KMS-11 (cell line): ENCODE measurements at regions not wholly inside any gene's neighbourhood (a gene's known extent, or its start where the extent isn't known, plus 50 kb on each side); places are given as distances from the start of the nearest gene placed in this dataset.

ENCODE experiments used
- H2AFZ ChIP-seq: fragments of 200-600 bp; sonication (generic); 2 replicates; pipeline ENCODE4 v1.6.1; 2016; ENCODE audit warnings: antibody characterized with exemption, mixed run types, low read depth
- H3K27ac ChIP-seq: fragments of 200-600 bp; sonication (generic); 2 replicates; pipeline ENCODE4 v1.6.1; 2016; ENCODE audit warnings: mild to moderate bottlenecking, mixed run types
- H3K27me3 ChIP-seq: fragments of 200-600 bp; sonication (generic); 2 replicates; pipeline ENCODE4 v1.6.1; 2017; ENCODE audit warnings: mild to moderate bottlenecking, low read depth, mixed run types, moderate library complexity; ENCODE audit not compliant: insufficient read depth
- H3K36me3 ChIP-seq: fragments of 200-600 bp; sonication (generic); 2 replicates; pipeline ENCODE4 v1.6.1; 2017; ENCODE audit warnings: mild to moderate bottlenecking, mixed run types; ENCODE audit not compliant: insufficient read depth
- H3K4me1 ChIP-seq: fragments of 200-600 bp; sonication (generic); 2 replicates; pipeline ENCODE4 v1.6.1; 2016; ENCODE audit warnings: mild to moderate bottlenecking, low read depth, mixed run types; ENCODE audit not compliant: poor library complexity, severe bottlenecking
- H3K4me2 ChIP-seq: fragments of 200-600 bp; sonication (generic); 2 replicates; pipeline ENCODE4 v1.7.0; 2016; ENCODE audit warnings: mild to moderate bottlenecking, mixed run types
- H3K4me3 ChIP-seq: fragments of 200-600 bp; sonication (generic); IDR thresholded peaks from 2 replicates; pipeline ENCODE4 v1.6.1; 2017; ENCODE audit warnings: low read depth, low read length, mixed read lengths; ENCODE audit not compliant: insufficient read depth
- H3K79me2 ChIP-seq: fragments of 200-600 bp; sonication (generic); 2 replicates; pipeline ENCODE4 v1.6.1; 2016; ENCODE audit warnings: low read depth, mixed run types; ENCODE audit not compliant: insufficient read depth
- H3K9ac ChIP-seq: fragments of 200-600 bp; sonication (generic); 2 replicates; pipeline ENCODE4 v1.6.1; 2016; ENCODE audit warnings: mild to moderate bottlenecking, mixed run types
- H4K20me1 ChIP-seq: fragments of 200-600 bp; sonication (generic); 2 replicates; pipeline ENCODE4 v1.6.1; 2016; ENCODE audit warnings: mild to moderate bottlenecking, mixed run types; ENCODE audit not compliant: insufficient read depth
- CTCF ChIP-seq: fragments of 200-600 bp; sonication (generic); conservative IDR thresholded peaks from 2 replicates; pipeline ENCODE4 v1.6.1; 2017; ENCODE audit warnings: low read depth, mild to moderate bottlenecking, antibody characterized with exemption, low read length, moderate library complexity, mixed read lengths

DNA sequence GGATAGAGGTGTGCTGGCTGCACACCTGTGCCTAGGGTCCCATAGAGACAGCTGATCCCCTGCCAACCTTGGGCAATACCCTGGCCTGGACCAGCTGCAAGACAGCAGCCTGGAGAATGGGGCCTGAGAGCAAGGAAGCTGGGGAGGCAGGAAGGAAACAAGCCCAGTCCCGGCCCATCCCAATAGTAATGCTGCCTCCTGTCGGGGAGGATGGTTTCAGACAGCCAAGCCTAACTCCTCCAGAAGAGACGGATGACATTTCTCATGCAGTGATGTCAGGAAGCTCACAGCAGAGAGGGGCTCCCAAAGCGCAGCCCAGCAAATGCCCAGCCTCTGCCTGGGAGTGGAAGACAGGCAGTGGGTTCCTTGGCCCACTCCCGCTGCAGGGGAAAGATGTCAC lies 408.8 kb downstream of the OCA2 start:
- H2AFZ ChIP-seq: no peak overlapping the region
- no peak overlapping the region for H3K4me2 ChIP-seq
- H4K20me1 ChIP-seq: no peaks in the 10 kb centered on the region
- no peaks in the 10 kb centered on the region for H3K4me1 ChIP-seq
- H3K79me2 ChIP-seq: no peaks in the 10 kb centered on the region
- TF ChIP-seq CTCF: no peak
- no peak overlapping the region for H3K4me3 ChIP-seq
- H3K27me3 ChIP-seq: no peaks in the 10 kb centered on the region
- no peak overlapping the region for H3K27ac ChIP-seq
- no peaks in the 10 kb centered on the region for H3K36me3 ChIP-seq
- no peak overlapping the region for H3K9ac ChIP-seq

- Histone ChIP-seq H3K27me3 (no peaks in the 10 kb centered on the region), H3K4me3 (no peak overlapping the region), H3K4me1 (no peaks in the 10 kb centered on the region), H3K27ac (no peak overlapping the region), H3K4me2 (no peak overlapping the region), H2AFZ (no peak overlapping the region), H3K9ac (no peak overlapping the region), H4K20me1 (no peaks in the 10 kb centered on the region), H3K79me2 (no peaks in the 10 kb centered on the region), H3K36me3 (no peaks in the 10 kb centered on the region)
- TF ChIP-seq CTCF: no peak
Observed at GRCh38 chr15:27686971-27687370, 412.1 kb downstream of the OCA2 start.

GRCh38 chr15:27686369-27686768 lies 412.7 kb downstream of the OCA2 start:
- H3K27ac ChIP-seq: no peak overlapping the region
- H3K4me3 ChIP-seq: no peak overlapping the region
- no peaks in the 10 kb centered on the region for H3K79me2 ChIP-seq
- no peaks in the 10 kb centered on the region for H3K36me3 ChIP-seq
- no peak for TF ChIP-seq CTCF
- H3K4me1 ChIP-seq: no peaks in the 10 kb centered on the region
- H3K9ac ChIP-seq: no peak overlapping the region
- H4K20me1 ChIP-seq: no peaks in the 10 kb centered on the region
- H3K4me2 ChIP-seq: no peak overlapping the region
- H2AFZ ChIP-seq: no peak overlapping the region
- H3K27me3 ChIP-seq: no peaks in the 10 kb centered on the region

DNA sequence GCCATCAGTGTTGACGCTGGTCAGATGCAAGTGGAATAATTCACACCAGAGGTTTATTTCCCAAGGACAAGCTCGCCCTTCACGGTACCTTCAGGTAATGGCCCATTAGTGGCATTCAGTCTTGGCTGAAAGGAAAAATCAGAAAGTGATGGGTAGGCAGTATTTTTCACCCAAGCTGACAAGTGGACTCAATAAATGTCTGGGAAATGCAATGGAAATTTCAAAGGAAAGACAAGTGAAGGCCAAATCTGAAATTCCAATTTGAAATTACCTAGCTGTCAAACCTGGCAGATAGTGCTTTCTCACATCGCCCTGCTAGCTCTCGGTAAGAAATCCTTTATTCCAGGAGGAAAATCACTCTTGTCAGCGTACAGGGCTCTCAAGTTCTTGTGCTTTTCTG lies 413.5 kb downstream of the OCA2 start:
- H4K20me1 ChIP-seq: no peaks in the 10 kb centered on the region
- no peak overlapping the region for H2AFZ ChIP-seq
- H3K9ac ChIP-seq: no peak overlapping the region
- no peaks in the 10 kb centered on the region for H3K4me1 ChIP-seq
- H3K27me3 ChIP-seq: no peaks in the 10 kb centered on the region
- no peak overlapping the region for H3K4me2 ChIP-seq
- no peaks in the 10 kb centered on the region for H3K79me2 ChIP-seq
- H3K27ac ChIP-seq: no peak overlapping the region
- TF ChIP-seq CTCF: no peak
- no peaks in the 10 kb centered on the region for H3K36me3 ChIP-seq
- no peak overlapping the region for H3K4me3 ChIP-seq

- no peaks in the 10 kb centered on the region for H3K36me3 ChIP-seq
- H3K4me2 ChIP-seq: no peak overlapping the region
- H3K79me2 ChIP-seq: no peaks in the 10 kb centered on the region
- no peak overlapping the region for H3K9ac ChIP-seq
- no peak for TF ChIP-seq CTCF
- no peak overlapping the region for H3K4me3 ChIP-seq
- H3K27ac ChIP-seq: no peak overlapping the region
- no peaks in the 10 kb centered on the region for H4K20me1 ChIP-seq
- no peak overlapping the region for H2AFZ ChIP-seq
- H3K27me3 ChIP-seq: no peaks in the 10 kb centered on the region
- no peaks in the 10 kb centered on the region for H3K4me1 ChIP-seq
Observed at GRCh38 chr15:27683121-27683520, 416.0 kb downstream of the OCA2 start.
